Amygdala (tissue), 56 donors: ENCODE measurements at regions not wholly inside any gene's neighbourhood (a gene's known extent, or its start where the extent isn't known, plus 50 kb on each side); places are given as distances from the start of the nearest gene placed in this dataset.

Experiments
- DNase-seq, 56 donors: peaks; one replicate each; lab custom pipeline; 2025; lab: John Stamatoyannopoulos, UW

DNA sequence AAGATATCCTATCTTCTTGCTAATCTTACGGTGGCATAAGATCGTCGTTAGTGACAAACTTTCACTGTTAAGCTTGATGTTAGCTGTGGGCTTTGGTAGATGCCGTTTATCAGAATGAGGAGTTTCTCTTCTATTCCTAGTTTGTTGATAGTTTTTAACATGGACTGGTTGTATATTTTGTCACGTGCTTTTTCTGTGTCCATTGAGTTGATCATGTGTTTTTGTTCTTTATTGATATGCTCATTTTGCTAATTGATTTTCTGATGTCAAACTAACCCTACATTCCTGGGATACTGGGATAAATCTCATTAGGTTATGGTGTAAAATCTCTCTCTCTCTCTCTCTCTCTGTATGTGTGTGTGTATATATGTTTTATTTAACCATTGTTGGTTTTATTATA lies 545.1 kb downstream of the AACS start:
- DNase-seq = no peak

DNA sequence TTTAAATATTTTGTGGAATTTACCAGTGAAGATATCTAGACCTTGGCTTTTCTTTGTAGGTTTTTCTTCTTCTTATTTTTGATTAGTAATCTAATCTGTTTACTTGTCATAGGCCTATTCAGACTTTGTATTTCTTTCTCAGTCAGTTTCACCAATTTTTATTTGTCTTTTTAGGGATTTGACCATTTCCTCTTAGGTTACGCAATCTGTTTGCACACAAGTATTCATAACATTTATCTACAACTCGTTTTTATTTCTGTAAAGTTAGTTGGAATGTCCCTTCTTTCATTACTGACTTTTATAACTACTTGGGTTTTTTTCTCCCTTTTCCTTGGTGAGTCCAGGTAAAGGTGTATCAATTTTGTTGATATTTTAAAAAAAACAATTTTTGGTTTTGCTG lies 545.7 kb downstream of the AACS start:
- no peak for DNase-seq

DNA sequence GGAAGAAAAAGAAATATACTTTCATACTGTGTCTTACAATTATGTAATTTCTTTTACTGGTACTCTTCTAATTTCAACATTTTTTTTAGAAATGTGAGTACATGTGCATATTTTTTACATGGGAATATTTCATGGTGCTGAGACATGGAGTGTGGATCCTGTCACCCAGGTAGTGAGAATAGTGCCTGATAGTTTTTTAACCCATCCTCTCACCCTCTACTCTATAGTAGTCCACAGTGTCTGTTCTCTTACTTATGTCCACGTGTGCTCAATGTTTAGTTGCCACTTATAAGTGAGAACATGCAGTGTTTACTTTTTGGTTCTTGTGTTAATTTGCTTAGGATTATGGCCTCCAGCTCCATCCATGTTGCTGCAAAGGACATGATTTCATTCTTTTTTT lies 548.8 kb downstream of the AACS start:
- no peak for DNase-seq

DNA sequence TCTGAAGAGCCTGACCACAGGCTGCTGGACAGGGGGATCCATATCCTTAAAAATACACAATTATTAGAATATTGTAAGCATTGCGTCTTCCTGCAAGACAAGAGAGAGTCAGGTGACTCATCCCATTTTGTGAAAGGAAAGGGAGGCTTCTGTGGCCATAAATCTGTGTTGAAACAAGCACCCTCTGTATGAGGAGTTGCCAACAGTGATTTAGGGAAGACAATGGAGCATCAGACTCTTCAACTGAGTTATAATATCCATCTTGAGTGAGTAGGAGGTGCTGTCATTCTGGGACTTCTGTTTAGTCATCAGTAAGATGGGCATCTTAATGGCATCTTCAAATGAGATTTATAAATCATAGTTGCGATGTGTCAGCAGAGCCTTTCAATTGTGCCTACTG lies 554.5 kb downstream of the AACS start:
- DNase-seq = no peak

DNA sequence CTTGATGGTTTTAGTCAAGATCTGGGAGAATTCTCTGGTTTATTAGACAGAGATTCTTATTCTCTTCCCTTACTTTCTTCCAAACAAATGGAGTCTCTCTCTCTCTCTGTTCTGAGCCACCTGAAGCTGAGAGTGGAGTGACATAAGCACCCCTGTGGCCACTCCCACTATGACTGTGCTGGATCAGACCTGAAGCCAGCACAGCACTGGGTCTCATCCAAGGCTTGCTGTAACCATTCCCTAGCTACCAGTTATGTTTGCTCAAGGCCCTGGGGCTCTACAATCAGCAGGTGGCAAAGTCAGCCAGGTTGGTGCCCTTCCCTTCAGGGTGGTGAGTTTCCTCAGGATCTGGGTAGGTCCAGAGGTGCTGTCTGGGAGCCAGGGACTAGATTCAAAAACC lies 568.5 kb downstream of the AACS start:
- DNase-seq = no peak

DNA sequence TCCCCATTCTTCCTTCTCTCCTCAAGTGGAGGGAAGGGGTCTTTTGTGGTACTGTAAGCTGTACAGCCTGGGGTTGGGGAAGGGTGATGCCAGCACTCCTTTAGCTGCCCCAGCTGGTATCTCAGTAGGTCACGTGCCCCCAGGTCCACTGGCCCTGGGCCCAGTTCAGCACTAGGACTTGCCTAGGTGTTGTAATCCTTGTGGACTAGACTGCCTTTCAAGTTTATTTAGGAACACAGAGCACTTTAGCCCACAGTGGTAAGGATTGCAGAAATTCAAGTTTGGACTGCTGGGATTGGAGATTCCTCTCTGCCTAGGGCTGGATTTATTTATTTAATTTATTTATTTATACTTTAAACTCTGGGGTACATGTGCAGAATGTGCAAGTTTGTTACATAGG lies 569.6 kb downstream of the AACS start:
- no peak for DNase-seq

DNA sequence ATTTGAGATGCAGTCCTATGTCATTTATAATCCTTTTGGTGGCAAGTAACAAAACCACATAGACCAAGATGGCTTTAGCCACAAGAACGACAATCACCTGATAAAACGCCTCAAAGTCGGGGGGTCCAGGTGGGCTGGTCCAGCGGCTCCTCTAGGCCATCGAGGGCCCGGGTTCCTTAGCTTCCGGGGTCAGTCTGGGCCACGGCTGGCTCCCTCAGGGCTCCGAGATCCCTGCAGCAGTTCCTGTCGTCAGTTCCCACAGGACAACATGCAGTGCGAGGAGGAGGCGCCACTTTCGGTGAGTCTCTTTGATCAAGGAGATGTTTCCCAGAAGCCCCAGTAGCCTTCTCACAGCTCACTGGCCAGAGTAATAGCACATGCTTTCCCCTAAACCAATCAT lies 574.6 kb downstream of the AACS start:
- DNase-seq = no peak

DNA sequence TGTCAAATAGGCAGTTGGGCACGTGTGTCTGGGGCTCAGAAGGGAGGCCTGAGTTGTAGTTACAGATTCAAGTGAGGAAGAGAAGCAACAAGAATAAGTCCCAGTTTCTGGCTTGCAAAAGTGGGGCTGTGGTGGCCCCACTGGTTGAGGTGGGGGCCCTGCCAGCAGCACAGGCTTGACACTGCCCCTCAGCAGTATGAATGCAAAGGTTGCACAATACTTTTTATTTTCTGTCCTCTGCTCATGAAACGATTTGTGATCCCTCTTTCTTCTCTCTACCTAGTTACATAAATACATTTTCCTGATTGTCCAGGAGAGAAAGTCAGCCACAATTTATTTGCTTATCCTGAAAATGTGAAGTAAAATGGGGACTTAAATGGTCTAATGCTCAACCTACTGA lies 577.8 kb downstream of the AACS start:
- no peak for DNase-seq

DNA sequence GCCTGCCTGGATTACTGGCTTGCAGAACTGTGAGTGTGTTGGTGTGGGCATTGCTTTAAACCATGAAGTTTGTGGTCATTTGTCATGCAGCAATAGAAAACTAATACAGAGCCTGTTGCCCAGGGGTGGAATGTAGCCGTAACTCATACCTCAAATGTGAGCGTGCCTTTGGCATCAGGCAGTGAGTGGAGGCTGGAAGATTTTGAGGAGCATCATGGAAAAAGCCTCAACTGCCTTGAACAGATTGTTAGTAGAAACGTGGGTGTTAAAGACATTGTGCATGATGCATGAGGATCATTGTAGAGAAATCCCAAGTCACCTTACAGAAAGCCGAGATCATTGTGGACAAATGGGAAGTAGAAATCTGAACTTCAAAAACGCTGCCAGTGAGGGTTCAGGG lies 580.5 kb downstream of the AACS start:
- DNase-seq = peak in 1 of 56 donors; percentile 0

DNA sequence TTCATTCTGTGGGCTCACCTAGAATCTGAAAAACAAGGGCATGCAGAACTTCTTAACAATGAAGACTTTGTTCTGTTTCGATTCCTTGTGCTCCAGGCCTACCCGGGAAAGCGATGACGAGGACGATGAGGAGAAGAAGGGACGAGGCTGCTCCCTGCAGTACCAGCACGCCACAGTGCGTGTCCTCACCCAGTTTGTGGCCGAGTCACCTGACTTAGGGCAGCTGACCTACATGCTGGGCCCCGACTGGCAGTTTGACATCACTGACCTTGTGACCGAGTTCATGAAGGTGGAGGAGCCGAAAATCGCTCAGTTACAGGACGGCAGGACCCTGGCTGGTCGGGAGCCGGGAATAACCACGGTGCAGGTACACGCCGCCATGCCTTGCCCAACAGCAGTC lies 585.4 kb downstream of the AACS start:
- peak in 1 of 56 donors; percentile 20 for DNase-seq

DNA sequence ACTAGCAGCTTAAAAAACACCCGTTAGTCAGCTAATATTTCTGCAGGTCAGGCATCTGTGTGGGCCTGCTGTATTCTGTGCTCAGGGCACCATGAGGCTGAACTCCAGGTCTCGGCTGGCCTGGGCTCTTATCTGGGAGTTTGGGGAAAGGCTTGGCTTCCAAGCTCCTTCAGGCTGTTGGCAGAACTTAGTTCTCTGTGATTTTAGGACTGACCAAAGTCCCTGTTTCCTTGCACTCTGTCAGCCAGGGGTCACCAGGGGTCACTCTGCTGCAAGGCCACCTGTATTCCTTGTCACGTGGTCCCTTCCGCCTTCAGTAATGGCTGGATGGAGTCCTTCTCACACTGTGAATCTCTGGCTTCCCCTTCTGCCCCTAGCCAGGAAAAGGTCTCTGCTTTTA lies 586.4 kb downstream of the AACS start:
- no peak for DNase-seq

DNA sequence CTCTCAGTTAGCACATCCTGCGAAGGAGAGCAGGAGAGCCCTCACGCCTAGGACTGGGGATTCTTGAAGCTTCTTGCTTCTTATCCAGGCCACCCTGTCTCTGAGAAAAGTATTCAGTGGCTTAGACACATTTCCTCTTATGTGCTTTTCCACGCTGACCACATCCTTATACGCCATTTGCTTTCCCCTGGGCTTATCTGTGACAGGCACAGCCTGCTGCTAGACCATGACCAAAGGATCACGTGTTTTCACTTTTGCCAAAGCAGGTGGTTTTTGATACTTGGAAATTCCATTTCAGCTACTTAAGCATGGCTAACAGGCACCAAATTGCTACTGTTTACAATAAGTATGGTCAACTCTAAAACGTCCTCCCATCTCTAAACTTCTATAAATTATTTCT lies 587.4 kb downstream of the AACS start:
- DNase-seq = no peak

DNA sequence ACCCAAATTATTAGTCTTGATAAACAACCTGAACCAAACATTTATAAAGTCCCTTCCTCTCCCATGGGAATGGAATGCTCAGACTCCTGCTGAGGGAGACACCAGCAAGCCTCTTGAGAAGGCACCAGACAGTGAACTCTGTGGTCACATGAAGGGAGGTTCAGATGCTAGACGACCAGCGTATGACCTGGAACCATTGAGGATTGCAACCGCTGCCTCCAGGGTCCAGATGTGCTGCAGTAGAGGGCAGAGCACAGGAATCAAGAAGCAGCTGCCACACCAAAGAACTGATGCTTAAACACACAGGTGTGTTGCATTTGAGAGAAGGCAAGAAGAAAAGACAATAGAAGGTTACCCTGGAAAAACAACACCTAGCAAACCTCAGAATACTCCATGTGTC lies 592.4 kb downstream of the AACS start:
- DNase-seq = no peak

DNA sequence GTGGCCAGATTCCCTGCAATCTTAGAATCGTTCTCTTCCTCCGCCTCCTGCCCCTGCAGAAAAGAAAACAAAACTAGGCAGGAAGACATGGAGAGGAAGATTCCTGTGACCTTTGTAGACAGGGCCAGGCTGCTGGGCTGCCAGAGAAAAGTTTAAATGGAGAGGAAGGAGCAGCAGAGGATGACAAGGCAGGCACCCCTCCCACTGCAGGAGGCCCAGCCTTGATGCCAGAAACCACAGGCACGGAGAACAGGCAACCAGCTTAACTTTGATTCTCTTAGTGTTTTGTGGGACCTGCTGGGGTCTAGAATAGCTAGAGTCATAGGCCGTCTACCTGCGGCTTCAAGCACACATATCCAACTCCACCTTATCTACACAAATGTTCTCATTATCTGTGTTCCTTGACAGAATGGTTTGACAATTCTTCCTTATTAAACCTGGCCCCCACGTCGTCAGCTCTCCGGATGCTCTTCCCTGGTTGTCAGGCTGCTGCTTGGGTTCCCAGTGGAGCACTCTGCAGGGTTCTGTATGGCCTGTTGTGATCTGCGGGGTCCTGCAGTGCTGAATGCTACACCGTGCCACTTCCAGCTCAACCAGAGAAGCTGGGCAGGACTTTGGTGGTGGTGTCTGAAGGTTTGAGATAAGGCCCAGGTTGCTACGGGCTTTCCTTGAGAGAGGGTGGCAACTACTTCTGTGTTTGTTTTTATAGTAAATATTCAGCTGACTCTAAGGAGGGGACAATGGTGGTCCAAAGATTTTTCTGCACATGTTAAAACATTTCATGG lies 609.5 kb downstream of the AACS start:
- no peak for DNase-seq

DNA sequence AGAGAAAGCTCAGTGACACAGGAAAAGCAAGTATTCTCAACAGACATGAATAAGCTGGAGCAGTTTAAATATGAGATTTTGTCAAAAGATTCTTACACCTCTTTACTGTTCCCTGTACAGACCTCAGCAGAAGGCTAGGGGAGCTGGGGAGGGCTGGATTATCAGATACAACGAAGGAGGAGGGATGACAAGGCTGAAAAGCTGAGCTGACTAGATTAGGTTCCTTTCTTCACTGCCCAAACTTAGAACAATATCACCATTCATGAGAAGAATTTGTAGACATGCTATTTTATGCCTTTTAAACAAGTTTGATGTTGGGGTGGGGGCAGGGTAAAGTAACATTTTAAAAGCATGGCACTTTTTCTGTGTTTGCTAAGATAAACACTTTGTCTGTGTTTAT lies 611.1 kb downstream of the AACS start:
- DNase-seq = no peak

DNA sequence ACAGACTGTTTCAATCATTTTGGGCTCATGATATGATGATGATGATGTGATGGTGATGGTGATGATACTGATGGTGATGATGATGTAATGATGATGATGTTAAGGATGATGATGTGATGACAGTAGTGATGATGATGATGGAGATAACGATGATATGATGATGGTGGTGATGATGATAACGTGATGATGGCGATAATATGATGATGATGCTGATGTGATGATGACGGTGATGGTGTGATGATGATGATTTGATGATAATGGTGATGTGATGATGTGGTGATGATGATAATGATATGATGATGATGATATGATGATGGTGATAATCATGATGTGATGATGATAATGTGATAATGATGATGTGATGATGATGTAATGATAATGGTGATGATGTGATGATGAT lies 612.6 kb downstream of the AACS start:
- DNase-seq = no peak

DNA sequence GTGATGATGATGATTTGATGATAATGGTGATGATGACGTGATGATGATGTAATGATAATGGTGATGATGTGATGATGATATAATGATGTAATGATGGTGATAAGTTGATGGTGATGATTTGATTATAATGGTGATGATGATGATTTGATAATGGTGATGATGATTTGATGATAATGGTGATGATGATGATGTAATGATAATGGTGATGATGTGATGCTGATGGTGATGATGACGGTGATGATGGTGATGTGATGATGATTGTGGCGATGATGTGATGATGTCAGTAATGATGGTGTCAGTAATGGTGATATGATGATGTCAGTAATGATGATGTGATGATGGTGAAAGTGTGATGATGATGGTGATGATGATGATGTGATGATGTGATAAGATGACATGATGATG lies 613.4 kb downstream of the AACS start:
- DNase-seq = no peak

DNA sequence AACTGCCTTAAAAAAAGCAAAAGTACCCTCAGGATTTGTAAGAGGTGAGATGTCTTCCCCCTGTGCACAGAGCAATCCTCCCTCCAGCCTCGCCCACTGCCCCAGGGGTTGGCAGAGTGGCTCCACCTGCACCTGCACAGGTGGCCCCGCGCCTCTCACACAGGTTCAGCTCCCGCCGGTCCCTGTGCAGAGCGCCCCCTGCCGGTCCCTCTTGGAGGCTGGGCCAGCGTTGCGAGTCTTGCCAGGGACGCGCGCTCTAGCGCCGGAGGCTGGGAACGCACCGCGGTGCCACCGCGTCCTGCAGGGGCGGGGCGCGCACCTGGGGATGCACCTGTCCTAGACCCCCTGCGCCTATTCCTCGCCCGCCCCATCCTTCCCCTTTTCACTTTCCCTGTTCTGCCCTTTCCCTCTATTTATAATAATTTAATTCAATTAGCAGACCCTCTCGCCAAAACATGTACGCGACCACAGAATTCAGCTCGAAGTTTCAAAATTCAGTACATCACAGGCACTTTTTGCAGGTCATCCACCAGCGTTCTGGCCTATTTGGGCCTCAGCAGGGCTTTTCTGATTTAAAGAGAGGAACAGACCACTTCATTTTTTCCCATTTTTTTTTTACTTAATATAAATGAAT lies 618.6 kb downstream of the AACS start:
- peak in 17 of 56 donors; percentile 1 to 59 (median 7) for DNase-seq

DNA sequence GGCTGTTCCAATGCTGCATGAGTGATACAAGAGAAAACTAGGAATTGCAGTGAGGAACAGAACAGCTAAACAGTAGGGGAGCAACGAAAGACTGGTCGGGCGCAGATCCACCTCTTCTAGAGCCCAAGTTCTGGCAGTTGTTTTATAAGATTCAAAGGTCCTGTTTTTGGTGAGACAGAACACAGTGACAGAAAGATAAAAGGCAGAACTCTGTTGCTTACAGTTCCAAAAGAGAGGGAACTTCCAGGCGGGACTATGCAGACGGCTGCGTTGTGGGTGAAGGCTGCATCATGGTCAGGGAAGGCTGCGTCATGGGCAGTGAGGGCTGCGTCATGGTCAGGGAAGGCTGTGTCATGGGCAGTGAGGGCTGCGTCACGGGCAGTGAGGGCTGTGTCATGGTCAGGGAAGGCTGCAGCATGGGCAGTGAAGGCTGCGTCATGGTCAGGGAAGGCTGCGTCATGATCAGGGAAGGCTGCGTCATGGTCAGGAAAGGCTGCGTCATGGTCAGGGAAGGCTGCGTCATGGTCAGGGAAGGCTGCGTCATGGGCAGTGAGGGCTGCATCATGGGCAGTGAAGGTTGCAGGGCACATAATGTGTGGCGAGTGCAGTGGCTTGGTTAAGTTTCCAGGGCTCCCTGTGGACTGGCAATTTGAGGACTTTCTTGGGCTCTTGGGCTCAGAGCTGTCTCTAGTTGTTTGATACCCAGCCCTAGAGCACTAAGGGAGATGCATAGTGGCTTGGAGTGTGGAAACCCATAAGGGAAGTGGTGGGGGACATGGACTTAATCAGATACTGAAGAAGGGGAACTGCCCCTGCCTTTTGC lies 619.9 kb downstream of the AACS start:
- DNase-seq = no peak

DNA sequence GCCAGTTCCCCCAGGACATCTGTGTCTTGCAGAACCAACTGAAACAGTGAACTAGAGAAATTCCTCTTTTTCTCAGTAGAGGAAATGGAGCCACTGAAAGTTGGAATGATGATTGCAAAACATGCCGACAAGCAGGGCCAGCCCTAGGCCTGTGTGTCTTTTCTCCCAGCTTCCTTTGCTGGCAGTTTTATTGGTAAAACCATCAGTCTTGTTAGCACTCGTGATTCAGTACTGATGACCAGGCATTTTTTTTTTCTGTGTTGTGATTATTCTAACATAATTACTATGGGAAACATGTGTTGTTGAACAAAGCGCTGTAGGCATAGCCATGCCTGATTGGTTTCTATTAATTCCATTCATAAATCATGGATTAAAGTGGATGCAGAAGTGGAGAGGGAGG lies 620.7 kb downstream of the AACS start:
- DNase-seq = no peak

DNA sequence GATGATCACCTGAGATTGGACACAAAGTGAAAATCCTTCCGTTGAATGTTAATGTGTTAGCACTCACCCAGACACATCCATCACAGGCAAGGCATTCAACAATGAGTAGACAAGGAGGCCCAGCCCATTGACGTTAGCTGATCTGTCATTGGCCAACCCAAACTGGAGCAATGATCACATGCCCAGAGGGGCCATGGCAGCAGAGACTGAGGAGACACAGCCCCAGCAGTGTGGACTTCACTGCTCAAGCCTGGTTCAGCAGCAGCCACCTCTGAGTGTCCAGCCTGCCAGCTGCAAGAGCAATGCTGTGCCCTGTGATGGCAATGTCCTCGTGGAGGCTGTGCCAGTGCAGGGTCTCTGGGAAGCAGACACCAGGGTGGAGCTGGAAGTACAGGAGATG lies 622.2 kb downstream of the AACS start:
- no peak for DNase-seq

DNA sequence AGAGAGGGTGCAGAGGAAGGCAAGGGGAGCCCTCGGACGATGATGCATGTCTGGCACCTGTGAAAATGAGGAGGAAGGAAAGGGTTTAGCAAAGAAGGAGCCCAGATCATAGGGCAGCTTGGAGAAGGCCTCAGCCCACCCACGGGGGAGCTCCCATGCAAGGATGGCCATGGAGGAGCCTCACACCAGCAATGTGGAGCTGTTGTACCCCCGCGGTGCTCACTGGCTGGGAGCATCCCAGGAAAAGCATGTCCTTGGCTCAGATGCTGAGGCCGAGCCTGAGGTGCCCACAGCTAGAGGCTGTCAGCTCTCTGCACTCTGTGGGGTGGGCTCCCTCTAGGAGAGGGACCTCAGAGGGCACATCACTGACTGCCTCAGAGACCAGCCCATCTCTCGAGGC lies 622.6 kb downstream of the AACS start:
- DNase-seq = no peak
